GM06990 (cell line): ENCODE measurements at regions not wholly inside any gene's neighbourhood (a gene's known extent, or its start where the extent isn't known, plus 50 kb on each side); places are given as distances from the start of the nearest gene placed in this dataset.

Experiments used
- DNase-seq: peaks from one replicate; pipeline ENCODE4 v3.0.0-alpha.2; 2011; ENCODE audit not compliant: insufficient read length; ENCODE audit errors: extremely low read depth
- H3K27me3 ChIP-seq: replicated peaks from 2 replicates; pipeline ENCODE4 v1.6.0; 2011; ENCODE audit warnings: low read length; ENCODE audit not compliant: control insufficient read depth, insufficient read depth
- H3K36me3 ChIP-seq: 2 replicates; pipeline ENCODE4 v1.5.1; 2011; ENCODE audit warnings: low read length; ENCODE audit not compliant: control insufficient read depth, insufficient read depth
- H3K4me3 ChIP-seq: replicated peaks from 2 replicates; pipeline ENCODE4 v1.5.1; 2011; ENCODE audit warnings: low read depth, mild to moderate bottlenecking, control low read depth, low read length
- CTCF ChIP-seq: IDR thresholded peaks from 2 replicates; pipeline ENCODE4 v1.5.1; 2011; ENCODE audit warnings: low read length, control low read depth, mild to moderate bottlenecking, inconsistent platforms; ENCODE audit not compliant: insufficient read depth, poor library complexity, severe bottlenecking

GRCh38 chr2:65944213-65944612, 490.7 kb upstream of the MEIS1 start:
- TF ChIP-seq CTCF = no peak
- H3K4me3 ChIP-seq = no peak overlapping the region
- no peak for DNase-seq
- H3K27me3 ChIP-seq = no peaks in the 10 kb centered on the region
- H3K36me3 ChIP-seq = no peaks in the 10 kb centered on the region

- no peak for TF ChIP-seq CTCF
- no peak for DNase-seq
- no peaks in the 10 kb centered on the region for H3K36me3 ChIP-seq
- H3K27me3 ChIP-seq = no peaks in the 10 kb centered on the region
- no peak overlapping the region for H3K4me3 ChIP-seq
Measured at GRCh38 chr2:65943099-65943786, 491.7 kb upstream of the MEIS1 start.

- Histone ChIP-seq H3K36me3 (no peaks in the 10 kb centered on the region), H3K27me3 (no peaks in the 10 kb centered on the region), H3K4me3 (no peak overlapping the region)
- TF ChIP-seq CTCF = no peak
- no peak for DNase-seq
Measured at GRCh38 chr2:65940856-65941255, 494.1 kb upstream of the MEIS1 start.

GRCh38 chr2:65939687-65940086, 495.2 kb upstream of the MEIS1 start:
- H3K27me3 ChIP-seq = no peaks in the 10 kb centered on the region

GRCh38 chr2:65937379-65938160, 497.4 kb upstream of the MEIS1 start:
- Histone ChIP-seq H3K36me3 (no peaks in the 10 kb centered on the region), H3K4me3 (no peak overlapping the region), H3K27me3 (no peaks in the 10 kb centered on the region)
- DNase-seq = no peak
- TF ChIP-seq CTCF = no peak

More at GRCh38 chr2:65939687-65940086, 495.2 kb upstream of the MEIS1 start:
- no peak for DNase-seq
- Histone ChIP-seq H3K36me3 (no peaks in the 10 kb centered on the region), H3K4me3 (no peak overlapping the region)
- TF ChIP-seq CTCF = no peak
